ENCODE measurements at regions not wholly inside any gene's neighbourhood (a gene's known extent, or its start where the extent isn't known, plus 50 kb on each side); places are given as distances from the start of the nearest gene placed in this dataset.

GRCh38 chr13:111004444-111004843 is 89.6 kb upstream of the ANKRD10 start:
- no peak overlapping the region for H3K4me3 ChIP-seq (replicated peaks; ENCODE audit: low read depth, low read length)
- H3K27me3 ChIP-seq (replicated peaks; ENCODE audit: control insufficient read depth, insufficient read depth, low read length): no peaks in the 10 kb centered on the region
- no peak for TF ChIP-seq CTCF (IDR thresholded peaks at IDR 0.05; ENCODE audit: insufficient read depth, low read length, poor library complexity, severe bottlenecking)
- H3K36me3 ChIP-seq (ENCODE audit: control insufficient read depth, insufficient read depth, low read length): no peaks in the 10 kb centered on the region
- no peak for DNase-seq (ENCODE audit: extremely low read depth, insufficient read length)

DNA sequence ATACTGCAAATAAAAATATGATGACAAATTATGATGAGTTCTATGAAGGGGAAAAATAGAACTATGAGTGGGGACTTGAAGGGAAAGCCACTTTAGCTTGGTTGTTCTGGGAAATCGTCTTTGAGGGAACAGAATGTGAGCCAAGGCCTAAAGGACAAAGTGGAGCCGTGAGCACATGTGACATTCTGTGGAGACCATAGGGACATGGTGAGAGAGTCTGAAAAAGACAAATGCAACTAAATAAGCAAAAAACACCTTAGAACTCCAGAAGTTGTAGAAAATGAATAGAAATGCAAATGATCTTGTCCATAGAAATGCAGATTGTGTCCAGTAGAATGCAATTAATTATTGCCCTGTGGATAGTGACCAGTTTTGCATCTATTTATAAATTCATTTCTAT is 86.8 kb upstream of the ANKRD10 start:
- DNase-seq (ENCODE audit: extremely low read depth, insufficient read length): no peak
- H3K27me3 ChIP-seq (replicated peaks; ENCODE audit: control insufficient read depth, insufficient read depth, low read length): no peaks in the 10 kb centered on the region
- no peak for TF ChIP-seq CTCF (IDR thresholded peaks at IDR 0.05; ENCODE audit: insufficient read depth, low read length, poor library complexity, severe bottlenecking)
- H3K36me3 ChIP-seq (ENCODE audit: control insufficient read depth, insufficient read depth, low read length): no peaks in the 10 kb centered on the region
- H3K4me3 ChIP-seq (replicated peaks; ENCODE audit: low read depth, low read length): no peak overlapping the region

DNA sequence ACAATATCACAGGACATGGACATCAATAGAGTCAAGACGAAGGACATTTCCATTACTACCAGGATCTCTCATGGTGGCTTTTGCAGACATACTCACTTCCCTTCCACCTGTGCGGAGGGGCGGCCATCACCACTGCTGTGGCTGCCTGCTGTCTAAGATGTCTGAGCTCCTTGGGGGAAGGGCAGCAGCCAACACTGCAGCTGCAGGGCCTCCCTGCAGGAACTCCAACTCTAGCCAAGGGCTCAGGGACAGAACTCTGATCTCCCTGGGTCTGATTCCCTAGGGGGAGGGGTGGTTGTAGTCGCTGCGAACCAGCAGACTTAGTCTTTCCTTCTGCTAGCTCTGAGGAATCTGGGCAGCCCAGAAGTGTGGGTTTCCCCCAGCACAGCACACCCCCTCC is 78.9 kb upstream of the ANKRD10 start:
- no peak overlapping the region for H3K4me3 ChIP-seq (replicated peaks; ENCODE audit: low read depth, low read length)
- no peaks in the 10 kb centered on the region for H3K27me3 ChIP-seq (replicated peaks; ENCODE audit: control insufficient read depth, insufficient read depth, low read length)
- no peak for TF ChIP-seq CTCF (IDR thresholded peaks at IDR 0.05; ENCODE audit: insufficient read depth, low read length, poor library complexity, severe bottlenecking)
- no peak for DNase-seq (ENCODE audit: extremely low read depth, insufficient read length)
- H3K36me3 ChIP-seq (ENCODE audit: control insufficient read depth, insufficient read depth, low read length): no peaks in the 10 kb centered on the region

- Histone ChIP-seq H3K4me3 (replicated peaks; ENCODE audit: low read depth, low read length) (no peak overlapping the region), H3K36me3 (ENCODE audit: control insufficient read depth, insufficient read depth, low read length) (no peaks in the 10 kb centered on the region), H3K27me3 (replicated peaks; ENCODE audit: control insufficient read depth, insufficient read depth, low read length) (no peaks in the 10 kb centered on the region)
- no peak for DNase-seq (ENCODE audit: extremely low read depth, insufficient read length)
- no peak for TF ChIP-seq CTCF (IDR thresholded peaks at IDR 0.05; ENCODE audit: insufficient read depth, low read length, poor library complexity, severe bottlenecking)
Measured at GRCh38 chr13:110991991-110992508, 77.2 kb upstream of the ANKRD10 start.

GRCh38 chr13:110989331-110989730 is 74.5 kb upstream of the ANKRD10 start:
- Histone ChIP-seq H3K36me3 (ENCODE audit: control insufficient read depth, insufficient read depth, low read length) (no peaks in the 10 kb centered on the region), H3K27me3 (replicated peaks; ENCODE audit: control insufficient read depth, insufficient read depth, low read length) (no peaks in the 10 kb centered on the region), H3K4me3 (replicated peaks; ENCODE audit: low read depth, low read length) (no peak overlapping the region)
- no peak for DNase-seq (ENCODE audit: extremely low read depth, insufficient read length)
- no peak for TF ChIP-seq CTCF (IDR thresholded peaks at IDR 0.05; ENCODE audit: insufficient read depth, low read length, poor library complexity, severe bottlenecking)

GRCh38 chr13:110985541-110985940 is 70.7 kb upstream of the ANKRD10 start:
- Histone ChIP-seq H3K4me3 (replicated peaks; ENCODE audit: low read depth, low read length) (no peak overlapping the region), H3K27me3 (replicated peaks; ENCODE audit: control insufficient read depth, insufficient read depth, low read length) (no peaks in the 10 kb centered on the region), H3K36me3 (ENCODE audit: control insufficient read depth, insufficient read depth, low read length) (no peaks in the 10 kb centered on the region)
- DNase-seq (ENCODE audit: extremely low read depth, insufficient read length): no peak
- no peak for TF ChIP-seq CTCF (IDR thresholded peaks at IDR 0.05; ENCODE audit: insufficient read depth, low read length, poor library complexity, severe bottlenecking)
